ENCODE measurements at regions not wholly inside any gene's neighbourhood (a gene's known extent, or its start where the extent isn't known, plus 50 kb on each side); places are given as distances from the start of the nearest gene placed in this dataset.
"Not testable (repeated sequence)": the region's sequence is repeated elsewhere in the genome, so short reads cannot be mapped to it uniquely, and the experiment has no call there.

- no peak for DNase-seq
Measured at GRCh38 chr1:58180537-58180936, 366.0 kb downstream of the OMA1 start.

GRCh38 chr1:58169160-58169559 lies 377.4 kb downstream of the OMA1 start:
- DNase-seq: not testable (repeated sequence)

GRCh38 chr1:58167131-58167530 lies 379.4 kb downstream of the OMA1 start:
- not testable (repeated sequence) for DNase-seq

GRCh38 chr1:58166417-58166816 lies 380.1 kb downstream of the OMA1 start:
- DNase-seq: no peak

DNA sequence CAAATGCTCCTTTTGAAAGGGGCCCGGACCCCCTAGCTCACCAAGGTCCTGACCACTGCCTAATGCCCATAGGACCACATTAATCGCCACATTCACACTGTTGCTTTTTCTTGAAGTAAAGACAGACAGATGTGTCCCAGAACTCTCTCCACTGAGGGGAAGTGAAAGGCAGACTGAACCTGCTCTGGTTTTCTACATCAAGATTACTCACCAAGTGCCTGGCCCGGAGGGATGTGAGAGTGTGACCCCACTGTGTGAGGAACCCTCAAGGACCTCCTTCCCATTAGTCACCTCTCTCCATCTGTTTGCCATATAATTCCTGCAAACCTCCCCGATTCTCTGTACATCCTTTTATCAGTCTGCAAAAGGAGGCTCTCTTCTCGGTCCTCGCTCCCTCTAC lies 381.5 kb downstream of the OMA1 start:
- DNase-seq: no peak

- DNase-seq: no peak
Measured at GRCh38 chr1:58162952-58163550, 383.5 kb downstream of the OMA1 start.

GRCh38 chr1:58159434-58159830 lies 387.1 kb downstream of the OMA1 start:
- no peak for DNase-seq

- no peak for DNase-seq
Measured at GRCh38 chr1:58158506-58159433, 387.8 kb downstream of the OMA1 start.

DNA sequence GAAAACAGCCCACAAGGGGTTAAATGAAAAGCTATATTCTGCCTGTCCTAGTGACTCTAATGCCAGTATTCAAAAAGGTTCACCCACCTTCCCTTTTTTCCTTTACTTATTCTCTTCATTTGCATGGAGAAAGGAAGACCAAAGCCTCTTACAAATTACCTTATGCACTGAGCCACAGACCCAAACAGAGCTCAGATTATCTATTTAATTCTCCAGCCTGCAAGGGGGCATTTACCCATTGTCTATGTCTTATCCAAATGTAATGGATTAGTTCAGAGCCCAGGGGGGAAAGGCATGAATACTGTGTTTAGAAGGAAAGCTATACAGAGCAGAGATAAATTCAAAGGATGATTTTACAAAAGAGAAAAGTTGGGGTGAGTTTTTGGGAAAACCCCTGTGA lies 388.5 kb downstream of the OMA1 start:
- no peak for DNase-seq

DNA sequence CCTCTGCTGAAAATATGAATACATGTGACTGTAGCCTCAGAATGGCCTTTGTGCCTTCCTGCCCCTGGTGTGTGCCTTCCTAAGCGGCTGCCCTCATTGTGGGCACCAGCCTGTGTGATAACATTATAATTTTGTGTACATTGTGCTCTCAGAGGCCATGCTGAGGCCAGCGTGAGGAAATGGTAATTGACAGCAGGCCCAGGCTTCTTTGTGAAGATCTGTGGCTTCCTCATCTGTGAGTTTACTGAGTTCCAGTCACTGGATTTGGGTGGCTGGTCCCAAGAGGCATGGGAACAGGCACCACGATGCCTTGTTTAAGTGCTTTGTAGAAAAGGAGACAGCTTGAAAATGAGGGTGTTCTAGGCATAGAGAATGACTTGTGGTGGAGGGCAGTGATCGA lies 389.3 kb downstream of the OMA1 start:
- DNase-seq: no peak

- DNase-seq: no peak
Measured at GRCh38 chr1:58156831-58157230, 389.7 kb downstream of the OMA1 start.

- no peak for DNase-seq
Measured at GRCh38 chr1:58156124-58156468, 390.4 kb downstream of the OMA1 start.

GRCh38 chr1:58155418-58156123 lies 391.0 kb downstream of the OMA1 start:
- DNase-seq: no peak

GRCh38 chr1:58154256-58154655 lies 392.3 kb downstream of the OMA1 start:
- no peak for DNase-seq

- no peak for DNase-seq
Measured at GRCh38 chr1:58152697-58153096, 393.8 kb downstream of the OMA1 start.

- no peak for DNase-seq
Measured at GRCh38 chr1:58149271-58149812, 397.2 kb downstream of the OMA1 start.

GRCh38 chr1:58144698-58145270 lies 401.7 kb downstream of the OMA1 start:
- DNase-seq: no peak

GRCh38 chr1:58143972-58144697 lies 402.4 kb downstream of the OMA1 start:
- no peak for DNase-seq

- DNase-seq: no peak
Measured at GRCh38 chr1:58136387-58136786, 410.1 kb downstream of the OMA1 start.

DNA sequence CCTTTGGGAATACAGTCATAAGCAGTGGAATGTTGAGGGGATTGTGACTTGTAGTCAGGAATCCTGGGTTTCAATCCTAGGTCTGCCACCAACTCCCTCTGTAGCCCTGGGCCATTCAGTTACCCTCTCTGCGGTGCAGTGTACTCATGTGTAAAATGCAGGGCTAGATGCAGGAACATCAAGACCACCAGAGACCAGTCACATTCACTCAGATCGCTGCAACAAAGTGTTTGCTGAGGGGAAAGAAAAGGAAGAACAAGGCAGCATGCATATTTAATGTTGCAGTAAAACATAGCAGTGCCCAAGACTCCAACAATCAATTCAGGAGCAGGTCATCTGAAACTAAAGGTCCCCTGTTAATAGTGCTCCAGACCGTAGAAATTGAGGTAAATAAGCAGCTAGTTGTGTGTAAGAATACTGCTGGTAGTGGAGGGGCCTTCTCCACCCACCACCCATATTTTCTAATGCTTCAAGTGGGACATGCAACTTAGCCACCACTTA lies 410.7 kb downstream of the OMA1 start:
- DNase-seq: no peak

DNA sequence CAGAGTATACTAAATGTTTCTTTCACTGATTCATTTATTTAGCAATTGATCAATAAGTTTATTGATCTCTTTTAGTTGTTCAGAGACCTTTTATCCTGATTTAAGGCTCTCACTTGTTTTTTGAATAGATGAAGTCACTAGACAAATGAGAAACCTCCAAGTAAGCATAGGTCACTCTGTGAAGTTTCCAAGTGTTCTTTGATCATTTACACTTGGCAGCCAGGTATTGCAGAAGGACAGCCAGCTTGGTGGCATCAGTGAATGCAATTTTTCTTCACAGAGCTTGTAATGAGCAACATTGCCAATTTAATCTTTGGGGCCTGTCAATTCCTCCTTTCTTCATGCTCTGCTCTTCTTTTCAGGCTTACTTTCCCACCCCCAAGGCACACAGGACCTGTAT lies 413.0 kb downstream of the OMA1 start:
- no peak for DNase-seq

DNA sequence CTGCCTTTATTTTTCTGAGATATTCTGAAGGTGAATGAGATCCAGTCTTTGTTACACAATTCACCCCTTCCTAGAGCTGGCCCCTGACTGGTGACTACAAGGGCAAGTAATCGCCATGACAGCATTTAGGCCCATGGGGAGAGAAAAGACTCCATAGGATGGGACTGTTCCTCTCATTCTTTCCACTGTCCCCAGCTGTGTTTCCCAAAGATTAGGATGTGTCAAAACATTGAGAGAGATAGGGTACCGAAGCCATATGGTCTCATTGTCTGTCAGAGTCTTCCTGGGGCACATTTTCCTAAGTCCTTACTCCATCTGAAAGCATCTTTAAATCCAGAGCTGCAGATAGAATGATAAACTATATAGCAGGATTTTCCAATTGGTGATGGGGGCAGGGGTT lies 423.5 kb downstream of the OMA1 start:
- no peak for DNase-seq
